ENCODE measurements at regions not wholly inside any gene's neighbourhood (a gene's known extent, or its start where the extent isn't known, plus 50 kb on each side); places are given as distances from the start of the nearest gene placed in this dataset.

- TF ChIP-seq CTCF (IDR thresholded peaks at IDR 0.05; ENCODE audit: insufficient read depth, low read length, poor library complexity, severe bottlenecking), result no peak
- TF ChIP-seq EZH2phosphoT487 (conservative IDR thresholded peaks at IDR 0.05; ENCODE audit: low read length), result no peak
Measured at GRCh38 chr11:71066311-71066710, 186.1 kb downstream of the SHANK2 start.
